ENCODE measurements at regions not wholly inside any gene's neighbourhood (a gene's known extent, or its start where the extent isn't known, plus 50 kb on each side); places are given as distances from the start of the nearest gene placed in this dataset.

- H3K4me3 ChIP-seq = no peak overlapping the region
- H3K9me3 ChIP-seq = peaks cover 0 to 6% (median 0%) of the 10 kb centered on the region in 12 donors
- H3K27me3 ChIP-seq = no peaks in the 10 kb centered on the region
- ATAC-seq = no peak
- H3K27ac ChIP-seq = no peak overlapping the region
- H3K4me1 ChIP-seq = no peaks in the 10 kb centered on the region
- no peaks in the 10 kb centered on the region for H3K36me3 ChIP-seq
- intact Hi-C loops (cut with DNase I) = no loop called here
- no peak for DNase-seq
- TF ChIP-seq CTCF (IDR thresholded peaks at IDR 0.05) (no peak), POLR2A (IDR thresholded peaks at IDR 0.05) (no peak)
Measured at GRCh38 chr7:118644346-118644745, 419.8 kb downstream of the ANKRD7 start.

GRCh38 chr7:118648002-118648401 is 423.5 kb downstream of the ANKRD7 start:
- no peaks in the 10 kb centered on the region for H3K9me3 ChIP-seq
- TF ChIP-seq POLR2A (IDR thresholded peaks at IDR 0.05) = no peak
- TF ChIP-seq CTCF (IDR thresholded peaks at IDR 0.05) = no peak
- no peak overlapping the region for H3K4me3 ChIP-seq
- H3K27ac ChIP-seq = no peak overlapping the region
- no peaks in the 10 kb centered on the region for H3K36me3 ChIP-seq
- ATAC-seq (no peak), DNase-seq (no peak)
- H3K4me1 ChIP-seq = no peaks in the 10 kb centered on the region
- intact Hi-C loops (cut with DNase I) = no loop called here
- H3K27me3 ChIP-seq = no peaks in the 10 kb centered on the region
- 80 to 87% (median 86%) methylated on average over 2 of the region's 2 CpGs for WGBS, 4 donors

GRCh38 chr7:118657391-118658005 is 433.0 kb downstream of the ANKRD7 start:
- DNase-seq = no peak
- 78 to 85% (median 78%) methylated on average over 5 of the region's 5 CpGs for WGBS, 4 donors
- no peak for ATAC-seq
- H3K27me3 ChIP-seq = no peaks in the 10 kb centered on the region
- H3K4me3 ChIP-seq = no peak overlapping the region
- no peak overlapping the region for H3K27ac ChIP-seq
- no peak for TF ChIP-seq CTCF (IDR thresholded peaks at IDR 0.05)
- no peak for TF ChIP-seq POLR2A (IDR thresholded peaks at IDR 0.05)
- no peaks in the 10 kb centered on the region for H3K9me3 ChIP-seq
- no peaks in the 10 kb centered on the region for H3K36me3 ChIP-seq
- intact Hi-C loops (cut with DNase I) = no loop called here
- H3K4me1 ChIP-seq = no peaks in the 10 kb centered on the region

- Histone ChIP-seq H3K4me1 (no peaks in the 10 kb centered on the region), H3K36me3 (no peaks in the 10 kb centered on the region), H3K9me3 (no peaks in the 10 kb centered on the region), H3K27me3 (no peaks in the 10 kb centered on the region), H3K4me3 (no peak overlapping the region), H3K27ac (no peak overlapping the region)
- ATAC-seq (no peak), DNase-seq (no peak)
- intact Hi-C loops (cut with DNase I) = no loop called here
- TF ChIP-seq POLR2A (IDR thresholded peaks at IDR 0.05) (no peak), CTCF (IDR thresholded peaks at IDR 0.05) (no peak)
- 72 to 76% (median 74%) methylated on average over 2 of the region's 2 CpGs for WGBS, 4 donors
Measured at GRCh38 chr7:118662266-118662665, 437.8 kb downstream of the ANKRD7 start.

All from heart left ventricle (tissue), 16 donors.